ENCODE measurements at regions not wholly inside any gene's neighbourhood (a gene's known extent, or its start where the extent isn't known, plus 50 kb on each side); places are given as distances from the start of the nearest gene placed in this dataset.

- no peak for DNase-seq
Measured at GRCh38 chr2:120617055-120617454, 118.6 kb upstream of the GLI2 start.

DNA sequence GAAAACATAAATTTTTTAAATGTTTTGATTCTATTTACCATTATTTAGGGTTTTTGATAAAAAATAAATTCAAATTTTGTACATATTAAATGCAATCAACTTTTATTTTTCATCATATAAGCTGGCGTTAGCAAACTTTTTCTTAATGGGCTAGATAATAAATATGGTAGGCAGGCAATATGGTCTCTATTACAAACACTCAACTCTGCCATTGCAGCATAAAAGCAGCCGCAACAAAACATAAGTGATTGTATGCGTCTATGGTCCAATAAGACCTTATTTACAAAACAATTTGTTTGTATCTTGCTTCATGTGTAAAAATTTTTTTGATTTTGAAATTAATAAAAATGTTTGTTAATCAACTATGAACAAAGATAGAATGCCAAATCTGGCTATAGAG, 116.8 kb upstream of the GLI2 start:
- no peak for DNase-seq

GRCh38 chr2:120619579-120619978, 116.1 kb upstream of the GLI2 start:
- no peak for DNase-seq

GRCh38 chr2:120620025-120620793, 115.5 kb upstream of the GLI2 start:
- no peak for DNase-seq

GRCh38 chr2:120622159-120622869, 113.4 kb upstream of the GLI2 start:
- DNase-seq = no peak

DNA sequence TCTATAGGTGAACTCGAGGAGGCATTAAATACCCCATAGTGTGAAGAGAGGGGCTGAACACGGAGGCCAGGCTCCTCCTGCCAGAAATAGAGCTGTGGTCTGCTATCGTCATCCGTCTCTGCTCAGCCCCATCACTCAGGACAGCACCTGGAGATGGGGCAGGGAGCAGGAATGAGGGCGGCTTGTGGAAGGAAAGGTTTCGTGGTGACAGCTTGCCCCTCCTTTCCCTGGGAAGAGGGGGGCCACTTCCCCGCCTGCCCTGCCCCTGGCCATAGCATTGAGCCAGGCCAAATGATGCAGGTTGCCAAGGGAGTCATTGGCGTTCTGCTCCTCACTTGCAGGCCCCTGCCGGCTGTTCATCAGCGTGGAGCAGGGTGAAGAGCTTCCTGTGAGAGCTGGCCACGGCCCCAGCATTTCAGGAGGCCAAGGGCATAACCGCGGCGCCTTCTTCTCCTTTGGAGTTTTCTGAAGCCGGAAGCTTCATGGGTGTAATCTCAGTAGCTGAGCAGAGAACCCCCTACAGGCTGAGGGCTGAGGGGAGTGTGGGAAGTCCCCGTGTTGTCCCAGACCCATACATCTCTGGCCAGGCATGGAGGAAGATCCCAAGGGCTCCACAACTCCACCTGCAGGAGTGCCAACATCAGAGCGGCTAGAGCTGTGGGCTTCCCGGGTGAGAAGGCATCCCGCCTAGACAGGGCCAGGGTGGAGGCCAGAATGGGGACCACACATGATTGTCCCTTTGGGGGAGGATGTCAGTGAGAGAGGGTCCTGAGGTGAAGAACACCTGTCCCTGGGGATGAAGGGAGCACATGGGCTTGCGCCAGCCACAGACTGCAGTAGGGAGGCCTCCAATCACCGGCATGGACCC, 112.5 kb upstream of the GLI2 start:
- no peak for DNase-seq

DNA sequence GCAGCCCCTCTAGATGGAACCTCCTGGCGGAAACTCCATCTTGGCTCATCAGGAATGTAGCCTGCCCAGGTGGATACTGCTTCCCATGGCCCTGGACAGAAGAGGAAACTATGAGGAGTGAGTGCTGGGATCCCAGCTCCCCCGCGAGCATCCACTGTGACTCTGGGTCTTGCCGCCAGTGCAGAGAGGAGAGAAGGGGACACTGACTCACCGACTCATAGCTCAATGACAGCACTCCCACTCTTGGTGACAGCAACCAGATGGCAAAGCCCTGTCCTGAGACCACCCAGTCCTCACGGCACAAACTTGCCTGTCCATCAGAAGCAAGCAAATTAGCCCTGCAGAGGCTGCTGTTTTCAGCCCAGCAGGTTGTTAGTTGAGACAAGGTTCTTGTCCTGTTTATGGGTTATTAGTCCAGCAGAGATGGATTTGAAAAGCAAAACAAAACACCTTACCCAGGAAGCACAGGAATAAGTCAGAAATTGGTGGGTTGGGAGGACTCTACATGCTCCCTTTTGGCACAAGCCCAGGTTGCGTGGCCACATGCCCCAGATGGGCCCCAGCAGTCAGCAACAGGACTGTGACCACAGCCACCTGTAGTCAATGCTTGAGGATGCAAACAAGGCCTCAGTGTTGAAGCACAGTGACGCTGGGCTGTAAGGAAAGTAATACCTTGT, 111.5 kb upstream of the GLI2 start:
- DNase-seq = no peak

DNA sequence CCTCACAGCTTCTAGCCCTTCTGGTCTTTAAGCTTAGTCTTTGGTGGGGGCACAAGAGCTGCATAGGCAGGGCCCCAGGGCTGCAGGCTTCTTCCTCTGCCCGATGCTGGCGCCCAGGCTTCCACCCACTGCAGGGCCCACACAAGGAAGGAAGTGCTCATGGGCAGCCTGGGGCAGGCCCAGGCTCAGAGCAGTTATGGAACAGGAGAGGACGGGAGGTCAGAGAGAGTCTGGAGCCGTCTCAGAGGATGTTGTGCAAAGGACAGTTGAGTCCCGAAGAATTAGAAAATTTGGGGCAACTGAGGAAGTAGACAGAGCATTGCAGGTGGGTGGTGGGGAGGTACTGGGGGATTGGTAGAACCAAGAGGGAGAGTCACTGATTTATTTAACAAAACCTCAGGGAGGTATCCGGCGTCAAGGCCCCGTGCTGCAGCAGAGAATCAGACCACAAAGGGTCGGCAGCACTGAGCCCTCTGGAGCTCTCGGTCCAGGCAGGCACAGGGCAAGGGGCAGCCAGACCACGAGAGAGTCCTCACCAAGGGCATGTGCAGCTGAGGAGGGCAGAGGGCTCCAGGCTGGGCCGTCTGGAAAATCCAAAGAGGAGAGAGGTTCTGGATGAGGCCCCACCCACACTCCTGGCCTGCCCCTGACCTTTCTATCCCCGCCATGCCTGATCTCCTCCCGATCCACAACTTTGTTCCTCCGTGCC, 110.8 kb upstream of the GLI2 start:
- DNase-seq = no peak

- no peak for DNase-seq
Measured at GRCh38 chr2:120625865-120626560, 109.7 kb upstream of the GLI2 start.

DNA sequence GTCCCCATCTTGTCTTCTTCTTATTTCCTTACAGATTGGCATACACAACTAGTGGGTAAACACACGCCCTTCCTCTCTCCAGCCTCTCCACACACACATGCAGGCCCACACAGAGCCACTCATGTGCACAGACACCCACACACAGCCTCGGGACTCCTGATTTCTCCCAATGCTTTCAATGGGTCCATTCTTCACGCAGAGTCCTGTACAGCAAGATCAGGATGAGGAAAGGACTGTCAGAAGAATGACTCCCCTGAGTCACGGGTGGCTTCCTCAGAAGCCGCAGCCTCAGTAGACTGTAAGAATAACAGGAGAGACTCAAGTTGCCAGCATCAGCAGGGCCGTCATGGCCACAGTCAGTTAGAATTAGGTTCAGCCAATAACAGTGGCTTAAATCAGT, 109.1 kb upstream of the GLI2 start:
- no peak for DNase-seq

DNA sequence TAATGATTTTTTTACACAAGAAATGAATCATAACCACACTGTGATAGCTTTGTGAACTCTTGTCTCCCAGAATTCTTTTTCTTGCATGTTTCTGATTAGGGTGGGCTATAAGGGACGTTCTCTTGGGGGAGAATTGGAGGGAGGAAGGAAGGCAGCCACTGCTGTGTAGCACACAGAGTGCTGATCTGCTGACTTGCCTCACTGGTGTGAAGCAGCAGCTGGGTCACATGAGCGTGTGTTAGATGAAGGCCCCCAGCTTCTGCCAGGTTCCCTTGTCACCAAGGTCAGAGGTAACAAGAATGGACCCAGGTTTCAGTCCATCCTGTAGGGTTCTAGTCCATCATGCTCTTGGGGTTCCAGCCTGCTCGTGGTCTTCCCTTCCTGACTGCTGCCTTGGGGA, 107.4 kb upstream of the GLI2 start:
- DNase-seq = no peak

GRCh38 chr2:120629241-120629895, 106.3 kb upstream of the GLI2 start:
- DNase-seq = no peak

GRCh38 chr2:120630031-120630701, 105.5 kb upstream of the GLI2 start:
- DNase-seq = no peak

DNA sequence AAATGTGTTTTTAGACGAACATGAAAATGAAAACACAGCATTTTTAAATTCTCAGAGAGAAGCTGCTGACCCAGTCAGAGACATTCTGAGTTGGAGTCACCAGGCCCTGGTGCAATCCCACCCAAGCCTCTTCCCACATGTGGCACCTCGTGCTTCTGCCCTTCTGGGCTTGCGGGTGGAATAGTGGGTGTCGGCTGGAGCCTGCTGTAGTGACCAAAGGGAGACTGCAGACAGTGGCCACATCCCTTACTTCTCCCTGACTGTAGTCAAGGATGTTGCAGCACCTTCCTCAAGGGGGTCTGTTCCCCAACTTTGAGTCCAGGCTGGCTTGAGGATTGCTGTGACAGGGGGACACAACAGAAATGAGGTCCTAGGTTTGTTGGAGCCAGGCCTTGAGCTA, 104.4 kb upstream of the GLI2 start:
- no peak for DNase-seq

- DNase-seq = no peak
Measured at GRCh38 chr2:120631724-120632123, 103.9 kb upstream of the GLI2 start.

GRCh38 chr2:120632796-120633646, 102.6 kb upstream of the GLI2 start:
- DNase-seq = no peak

DNA sequence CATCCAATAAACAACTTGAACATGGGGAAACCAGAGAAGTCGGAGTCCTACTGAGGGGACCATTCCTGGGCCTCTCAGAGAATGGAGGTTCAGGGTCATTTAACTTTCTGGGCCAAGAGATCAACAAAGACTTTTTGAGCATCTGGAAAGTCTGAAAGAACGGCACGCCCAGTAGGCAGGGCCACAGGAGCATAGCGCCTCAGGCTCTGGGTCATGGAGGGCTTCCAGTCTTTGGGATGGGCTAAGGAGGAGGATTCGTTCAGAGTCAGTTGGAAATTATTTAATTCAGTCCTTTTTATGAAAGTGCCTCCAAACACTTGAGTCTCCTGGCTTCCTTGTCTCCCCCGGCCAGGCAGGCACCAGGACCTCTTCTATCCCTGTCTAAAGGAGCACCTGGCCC, 101.1 kb upstream of the GLI2 start:
- DNase-seq = no peak

DNA sequence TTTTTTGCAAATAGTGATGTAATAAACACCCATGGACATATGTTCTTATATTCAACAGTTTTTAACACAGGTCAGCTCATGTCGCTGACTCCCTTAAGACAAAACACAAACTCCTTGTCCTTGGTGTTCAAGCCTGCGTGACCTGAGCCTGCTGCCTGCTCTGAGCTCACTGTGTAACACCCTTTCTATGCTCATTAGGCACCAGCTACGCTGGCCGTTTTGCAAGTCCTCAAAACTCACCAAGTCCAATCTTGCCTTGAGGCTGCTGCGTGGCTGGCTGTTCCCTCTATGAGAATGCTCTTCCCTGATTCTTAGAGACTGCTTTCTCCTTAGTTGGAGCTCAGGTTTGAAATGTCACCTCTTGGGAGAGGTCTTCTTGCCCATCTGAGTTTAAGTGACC, 100.5 kb upstream of the GLI2 start:
- no peak for DNase-seq

GRCh38 chr2:120637847-120638246, 97.8 kb upstream of the GLI2 start:
- no peak for DNase-seq

- DNase-seq = no peak
Measured at GRCh38 chr2:120638450-120638849, 97.2 kb upstream of the GLI2 start.

Data from stimulated activated CD4-positive, alpha-beta T cell treated with anti-CD3 and anti-CD28 coated beads, Interleukin-4, amount 100 ng/mL, for 24 hours (primary cell).